Left ventricle myocardium superior (tissue), 1 donor: ENCODE measurements at regions not wholly inside any gene's neighbourhood (a gene's known extent, or its start where the extent isn't known, plus 50 kb on each side); places are given as distances from the start of the nearest gene placed in this dataset.
"Not testable (repeated sequence)": the region's sequence is repeated elsewhere in the genome, so short reads cannot be mapped to it uniquely, and the experiment has no call there.

ENCODE experiments used
- ATAC-seq: fragments of 200-7000 bp; cut with Tn5 transposase; one replicate; pipeline ENCODE4 v1.9.1; 2020; ENCODE audit warnings: mild to moderate bottlenecking, moderate library complexity
- DNase-seq: peaks from one replicate; pipeline ENCODE4 v3.0.0-alpha.2; 2020
- intact Hi-C: fragments of 100-400 bp; cut with micrococcal nuclease; formaldehyde crosslinking; loops from one replicate; pipeline ENCODE4 v1.11.0; 2022
- donor health status: DM: no; HTN: yes; CAD: no; lungs with severe emphysema.

DNA sequence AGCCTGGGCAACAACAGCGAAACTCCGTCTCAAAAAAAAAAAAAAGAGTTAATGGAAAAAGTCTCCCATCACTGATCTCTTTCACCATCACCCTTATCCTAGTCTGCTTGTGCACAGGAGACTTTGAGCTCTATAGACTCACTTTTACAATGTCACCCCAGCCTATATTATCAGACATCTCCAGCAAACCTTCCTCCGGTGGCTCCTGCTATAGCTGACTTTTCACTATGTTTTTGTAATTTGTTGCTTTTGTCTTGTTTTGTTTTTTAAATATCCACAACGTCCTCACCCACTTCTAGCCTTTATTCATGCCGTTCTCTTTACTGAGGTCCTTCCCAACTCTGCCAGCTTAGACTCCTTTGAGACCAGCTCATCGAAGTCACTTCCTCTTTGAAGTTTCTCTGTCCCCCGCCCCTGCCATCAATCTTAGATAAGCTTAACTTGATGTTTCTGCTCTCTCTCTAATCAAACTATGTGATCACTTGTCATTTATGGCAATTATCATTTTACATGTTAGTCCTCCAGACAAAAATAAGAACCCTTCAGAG lies 82.7 kb upstream of the CHD2 start:
- intact Hi-C loops = no loop called here
- no peak for ATAC-seq
- no peak for DNase-seq

DNA sequence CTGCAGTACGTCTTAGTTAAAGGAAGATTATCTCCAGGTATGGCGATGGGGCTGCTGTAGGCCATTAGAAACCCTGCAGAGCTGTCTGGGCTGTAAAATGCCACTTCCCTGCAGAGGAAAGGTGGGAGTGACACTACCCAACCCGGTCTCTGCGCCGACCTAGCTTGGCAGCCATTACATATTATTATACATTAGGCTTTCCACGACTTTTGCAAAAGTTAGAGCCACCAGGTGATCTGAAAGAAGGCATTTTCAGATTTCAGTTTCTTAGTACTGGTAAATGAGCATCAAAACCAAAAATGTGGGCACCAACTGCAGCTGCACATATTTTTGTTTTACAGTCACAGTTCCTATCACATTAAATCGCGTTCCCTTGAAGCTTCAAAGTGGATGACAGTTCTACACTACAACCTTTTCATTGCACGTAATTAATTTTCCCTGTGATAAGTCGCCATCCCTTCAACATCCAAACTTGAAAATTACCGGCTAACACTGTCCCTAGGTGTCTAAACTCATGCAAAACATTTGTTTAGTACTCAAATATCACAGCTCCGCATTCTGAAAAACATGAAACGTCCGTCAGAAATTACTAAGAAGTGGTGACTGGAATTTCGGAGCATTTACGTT lies 81.4 kb upstream of the CHD2 start:
- ATAC-seq (no peak), DNase-seq (no peak)
- intact Hi-C loops = no loop called here

DNA sequence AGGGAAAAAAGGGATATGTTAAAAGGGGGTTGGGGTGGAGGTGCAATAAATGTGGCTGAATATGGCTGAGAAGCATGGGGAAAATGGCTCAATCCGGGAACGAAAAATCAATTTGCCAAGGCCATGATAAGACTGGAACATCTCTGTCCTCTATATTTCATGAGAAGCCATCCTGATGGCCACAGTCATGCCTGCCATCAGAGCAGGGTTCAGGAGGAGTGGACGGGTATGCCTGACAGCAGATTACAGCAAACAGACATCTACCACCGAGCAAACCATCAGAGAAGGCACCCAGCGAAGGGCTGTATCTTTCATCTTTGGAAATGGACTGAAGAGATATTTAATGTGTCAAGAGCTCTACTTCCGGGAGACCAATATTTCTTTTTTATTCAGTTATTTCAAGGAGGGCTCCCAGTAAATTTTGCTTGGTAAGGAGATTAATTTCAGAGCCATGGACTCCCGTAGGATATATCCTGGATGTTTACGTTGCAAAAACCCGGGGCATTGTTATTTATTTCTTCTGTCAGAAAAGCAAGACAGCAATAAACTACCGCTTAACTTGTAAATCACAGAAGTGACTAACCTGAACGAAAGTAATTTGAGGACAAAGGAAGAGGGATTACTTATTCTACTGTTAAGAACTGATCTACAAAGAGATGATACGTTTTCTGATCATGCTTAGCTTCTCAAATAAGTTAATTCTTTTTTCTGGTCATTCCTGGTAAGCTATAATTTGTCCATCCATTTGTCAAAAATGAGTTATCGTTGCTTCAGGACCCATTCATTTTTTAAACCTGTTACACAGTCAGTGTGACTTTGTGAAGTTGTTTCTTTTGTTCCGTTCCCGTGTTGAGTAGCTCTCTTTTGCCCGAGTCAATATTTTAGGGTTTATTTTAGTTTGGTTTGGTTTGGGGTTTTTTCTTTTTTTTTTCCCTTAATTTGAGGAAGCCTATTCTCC lies 80.6 kb upstream of the CHD2 start:
- DNase-seq (no peak), ATAC-seq (peak; percentile 39)
- intact Hi-C loops = no loop called here

GRCh38 chr15:92820236-92821021 lies 79.7 kb upstream of the CHD2 start:
- DNase-seq = peak; percentile 95
- intact Hi-C loops = no loop called here
- peak; percentile 99 for ATAC-seq

DNA sequence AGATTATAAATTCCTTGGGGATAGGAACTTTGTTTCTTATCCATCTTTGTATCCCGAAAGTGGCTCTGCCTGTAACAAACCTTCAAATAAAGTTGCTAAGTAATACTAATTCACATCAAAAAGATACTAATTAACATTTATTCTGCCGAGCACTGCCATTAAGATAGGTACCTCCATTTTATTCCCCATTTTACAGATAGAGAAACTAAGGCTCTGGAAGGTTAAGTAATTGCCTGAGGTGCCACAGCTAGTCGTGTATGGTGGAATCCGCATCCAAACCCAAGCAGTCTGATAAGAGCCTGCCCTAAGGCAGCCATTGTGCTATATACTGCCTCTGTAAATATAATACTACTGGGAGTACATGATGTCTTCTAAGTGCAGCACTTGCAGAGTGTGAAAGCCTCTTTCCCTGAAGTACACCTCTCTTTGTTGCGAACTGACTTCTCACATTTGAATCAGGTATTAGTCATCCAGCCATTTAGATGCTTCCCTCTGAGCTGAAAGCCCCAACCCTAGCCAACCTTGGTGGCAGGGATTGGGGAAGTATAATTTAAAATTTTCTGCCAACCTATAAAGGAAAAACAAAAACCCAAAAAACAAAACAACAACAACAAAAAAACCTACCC lies 78.5 kb upstream of the CHD2 start:
- intact Hi-C loops = no loop called here
- no peak for DNase-seq
- no peak for ATAC-seq

DNA sequence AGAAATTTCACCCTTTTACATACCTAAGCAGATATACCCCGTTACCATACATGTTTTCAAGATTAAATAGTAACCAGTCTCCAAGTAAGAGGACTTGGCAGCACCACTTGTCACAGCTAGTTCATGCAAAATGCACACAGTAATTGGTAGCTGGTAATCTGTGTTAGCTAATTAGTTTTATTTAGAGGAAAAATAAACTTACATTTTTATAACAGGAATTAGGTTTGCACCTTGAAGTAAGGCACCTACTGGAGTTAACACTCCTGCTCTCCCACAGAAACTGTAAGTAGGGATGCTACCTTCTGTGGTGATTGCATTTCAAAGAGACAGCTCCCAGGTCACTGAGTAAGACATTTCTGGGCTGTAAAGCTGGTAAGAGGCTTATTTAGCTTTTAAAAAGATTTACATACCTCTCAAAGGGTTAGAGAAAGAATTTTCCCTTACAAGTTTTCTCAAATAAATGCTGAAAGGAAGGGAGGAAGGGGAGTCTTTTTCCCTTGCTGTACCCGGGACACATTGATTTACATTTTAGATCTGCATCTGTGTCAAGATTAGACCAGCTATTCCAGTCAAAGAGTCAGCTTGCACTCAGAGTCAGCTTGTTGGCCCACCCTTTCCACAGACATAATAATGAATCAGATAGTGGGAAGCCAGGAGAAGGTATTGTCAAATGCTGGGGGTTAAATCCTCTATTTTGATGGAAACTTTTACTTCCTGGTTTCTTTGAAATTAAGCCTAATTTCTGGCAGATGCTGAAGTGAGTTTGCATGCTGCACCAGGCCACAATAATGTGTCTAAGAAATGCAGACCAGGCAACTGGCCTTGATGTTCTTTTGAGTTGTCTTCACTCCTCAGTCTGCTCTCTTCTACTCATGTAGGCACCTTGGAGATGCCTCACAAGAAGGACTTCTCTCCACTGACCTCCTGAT lies 77.6 kb upstream of the CHD2 start:
- intact Hi-C loops = no loop called here
- ATAC-seq (no peak), DNase-seq (no peak)

DNA sequence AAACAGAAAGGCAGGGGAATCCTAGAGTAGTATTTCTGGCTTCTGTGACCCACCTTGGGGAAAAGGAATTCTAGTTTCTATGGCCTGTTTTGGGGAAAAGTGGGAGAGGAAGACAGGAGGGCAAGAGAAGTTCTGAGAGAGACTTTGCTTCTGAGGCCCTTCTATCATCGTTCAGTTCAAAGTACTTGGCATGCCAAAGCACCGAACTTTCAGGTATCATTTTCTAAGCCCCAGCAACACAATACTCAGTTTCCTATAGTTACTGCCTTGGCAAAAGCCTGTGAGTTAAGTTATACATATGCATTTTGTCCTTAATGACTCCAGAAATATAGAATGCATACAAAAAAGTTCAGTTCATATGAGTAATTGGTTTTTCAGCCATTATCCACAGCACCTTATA lies 74.1 kb upstream of the CHD2 start:
- ATAC-seq = no peak
- DNase-seq = no peak
- intact Hi-C loops = no loop called here

DNA sequence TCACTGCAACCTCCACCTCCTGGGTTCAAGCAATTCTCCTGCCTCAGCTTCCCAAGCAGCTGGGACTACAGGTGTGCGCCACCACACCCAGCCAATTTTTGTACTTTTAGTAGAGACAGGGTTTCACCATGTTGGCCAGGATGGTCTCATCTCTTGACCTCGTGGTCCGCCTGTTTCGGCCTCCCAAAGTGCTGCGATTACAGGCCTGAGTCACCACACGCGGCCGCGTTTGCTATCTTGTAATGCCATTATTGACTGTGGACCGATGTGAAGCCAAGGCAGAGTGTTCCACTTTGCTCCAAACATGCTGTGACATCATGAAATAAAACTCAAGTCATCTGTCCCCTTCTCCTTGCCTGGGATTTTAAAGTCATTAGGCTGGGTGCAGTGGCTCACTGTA lies 72.1 kb upstream of the CHD2 start:
- intact Hi-C loops, DNase-seq, ATAC-seq: not testable (repeated sequence)

- ATAC-seq (no peak), DNase-seq (no peak)
- intact Hi-C loops = loop anchor here (5.0 kb wide), 1 partner anchor 52 kb away; no protein-coding TSS in a partner anchor
Observed at GRCh38 chr15:92829875-92830274, 70.2 kb upstream of the CHD2 start.

DNA sequence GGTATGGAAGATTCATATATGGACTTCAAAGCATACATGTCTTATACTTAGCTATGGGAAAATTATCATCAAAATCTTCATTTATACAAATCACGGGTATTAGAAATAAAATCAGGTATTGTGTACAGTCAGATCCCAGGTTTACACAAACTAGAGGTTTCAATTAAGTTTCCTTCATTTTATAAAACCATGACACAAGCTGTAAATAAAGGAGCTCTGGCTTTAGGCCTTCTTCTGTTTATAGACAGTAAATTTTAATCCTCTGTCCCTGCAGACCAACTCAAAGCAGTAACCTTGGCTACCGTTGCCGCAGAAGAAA lies 68.8 kb upstream of the CHD2 start:
- ATAC-seq (no peak), DNase-seq (no peak)
- intact Hi-C loops = loop anchor here (5.0 kb wide), 1 partner anchor 51 kb away; no protein-coding TSS in a partner anchor

DNA sequence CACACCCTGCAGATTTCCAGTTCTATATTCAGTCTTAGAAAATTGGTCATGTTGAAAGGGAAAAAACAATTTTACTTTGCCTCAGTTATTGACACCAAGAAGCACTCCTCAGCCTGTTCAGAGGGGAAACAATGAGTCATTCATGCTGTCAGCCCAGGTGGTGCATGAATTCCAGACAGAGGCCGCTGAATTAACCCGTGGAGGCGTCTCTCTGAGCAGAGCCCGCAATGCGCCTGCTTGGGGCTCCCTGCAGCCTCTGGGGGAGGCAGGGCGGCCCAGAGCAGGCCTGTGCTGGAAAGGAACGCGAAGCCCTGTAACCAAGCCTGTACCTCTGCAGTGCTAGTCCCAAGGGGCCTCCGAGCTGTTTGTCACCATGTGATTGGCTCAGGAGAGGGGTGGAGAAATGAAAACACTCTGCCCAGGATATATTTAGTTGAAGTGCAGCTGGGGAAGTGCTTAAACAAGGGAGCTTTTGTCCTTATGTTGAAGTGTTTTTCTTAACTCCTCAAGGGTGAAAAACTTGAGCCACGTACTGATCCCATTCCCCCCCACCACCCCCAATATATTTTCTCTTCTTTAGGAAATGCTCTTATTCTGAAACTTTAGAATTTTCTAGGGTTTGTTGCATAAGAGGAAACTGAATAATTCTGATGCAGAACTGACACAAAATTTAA lies 68.3 kb upstream of the CHD2 start:
- peak; percentile 98 for ATAC-seq
- intact Hi-C loops = loop anchor here (5.0 kb wide), 1 partner anchor 51 kb away; no protein-coding TSS in a partner anchor
- peak; percentile 94 for DNase-seq

DNA sequence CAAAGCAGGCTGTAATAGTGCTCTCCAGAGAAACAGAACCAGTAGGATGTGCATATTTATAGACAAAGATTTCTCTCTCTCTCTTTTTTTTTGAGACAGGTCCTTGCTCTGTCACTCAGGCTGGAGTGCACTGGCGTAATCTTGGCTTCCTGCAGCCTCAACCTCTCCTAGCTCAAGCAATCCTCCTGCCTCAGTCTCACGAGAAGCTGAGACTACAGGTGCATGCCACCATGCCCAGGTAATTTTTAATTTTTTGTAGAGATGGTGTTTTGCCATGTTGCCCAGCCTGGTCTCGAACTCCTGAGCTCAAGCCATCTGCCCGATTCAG lies 67.1 kb upstream of the CHD2 start:
- DNase-seq (no peak), ATAC-seq (peak; percentile 27)
- intact Hi-C loops = loop anchor here (5.0 kb wide), 1 partner anchor 49 kb away; no protein-coding TSS in a partner anchor

- no peak for ATAC-seq
- intact Hi-C loops = loop anchor here (5.0 kb wide), 1 partner anchor 49 kb away; no protein-coding TSS in a partner anchor
- no peak for DNase-seq
Observed at GRCh38 chr15:92833493-92834271, 66.4 kb upstream of the CHD2 start.

DNA sequence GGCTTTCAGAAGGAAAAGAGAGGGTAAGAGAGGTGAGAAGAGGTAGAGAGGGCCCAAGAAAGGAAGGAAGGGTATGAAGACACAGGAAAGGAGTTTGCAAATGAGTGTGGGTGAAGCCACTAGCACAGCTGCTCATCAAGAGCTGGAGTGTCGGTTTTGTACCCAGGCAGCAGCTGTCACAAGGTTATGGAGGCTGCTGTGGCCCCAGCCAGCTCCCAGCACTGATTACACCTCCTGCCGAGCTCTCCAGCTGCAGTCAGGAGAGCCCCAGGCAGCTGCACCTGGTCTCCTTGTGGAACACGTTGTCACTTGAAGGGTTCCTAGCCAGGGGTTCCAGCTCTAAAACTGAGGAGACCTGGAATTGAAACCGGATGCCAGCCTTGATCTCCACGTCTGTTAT lies 60.4 kb upstream of the CHD2 start:
- DNase-seq (no peak), ATAC-seq (no peak)
- intact Hi-C loops = no loop called here

DNA sequence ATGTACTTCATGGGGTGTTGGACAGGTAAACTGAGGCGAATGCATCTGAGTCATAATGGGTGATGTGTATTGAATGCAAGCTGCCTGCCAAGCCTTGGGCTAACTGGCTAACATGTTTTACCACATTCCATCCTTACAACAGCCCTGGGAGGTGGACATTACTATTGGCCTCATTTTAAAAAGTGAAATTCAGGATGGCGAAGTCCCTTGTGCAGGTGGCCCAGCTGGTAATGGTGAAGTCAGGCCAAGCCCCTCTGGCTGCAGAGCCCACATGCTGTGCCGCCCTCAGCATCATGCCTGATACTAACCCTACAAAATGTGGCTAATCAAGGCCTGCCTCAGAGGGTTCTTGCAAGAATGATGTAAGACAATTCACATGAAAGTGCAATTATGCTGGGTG lies 60.0 kb upstream of the CHD2 start:
- ATAC-seq (no peak), DNase-seq (no peak)
- intact Hi-C loops = no loop called here

- intact Hi-C loops = no loop called here
- ATAC-seq (no peak), DNase-seq (no peak)
Observed at GRCh38 chr15:92843326-92843725, 56.8 kb upstream of the CHD2 start.

- no peak for ATAC-seq
- DNase-seq = no peak
- intact Hi-C loops = no loop called here
Observed at GRCh38 chr15:92843814-92844213, 56.3 kb upstream of the CHD2 start.
